MM.1S (cell line): ENCODE measurements at regions not wholly inside any gene's neighbourhood (a gene's known extent, or its start where the extent isn't known, plus 50 kb on each side); places are given as distances from the start of the nearest gene placed in this dataset.

Experiments used
- DNase-seq: peaks from one replicate; pipeline ENCODE4 v3.0.0-alpha.2; 2015
- H2AFZ ChIP-seq: fragments of 300-600 bp; sonication (generic); 2 replicates; pipeline ENCODE4 v1.6.0; 2016; ENCODE audit warnings: antibody characterized with exemption, low read length
- H3F3A ChIP-seq: fragments of 300-600 bp; sonication (generic); 2 replicates; pipeline ENCODE4 v1.6.1; 2016; ENCODE audit warnings: mild to moderate bottlenecking, antibody characterized with exemption, low read length, moderate library complexity, mixed read lengths; ENCODE audit not compliant: insufficient read depth
- H3K27ac ChIP-seq: fragments of 300-600 bp; sonication (generic); 2 replicates; pipeline ENCODE4 v1.5.1; 2016; ENCODE audit warnings: mild to moderate bottlenecking, low read length
- H3K27me3 ChIP-seq: fragments of 300-600 bp; sonication (generic); replicated peaks from 2 replicates; pipeline ENCODE4 v1.6.0; 2016; ENCODE audit warnings: low read length; ENCODE audit not compliant: insufficient read depth
- H3K36me3 ChIP-seq: fragments of 300-600 bp; sonication (generic); replicated peaks from 2 replicates; pipeline ENCODE4 v1.6.1; 2016; ENCODE audit warnings: mild to moderate bottlenecking, low read length, mixed read lengths; ENCODE audit not compliant: insufficient read depth
- H3K4me1 ChIP-seq: fragments of 300-600 bp; sonication (generic); 2 replicates; pipeline ENCODE4 v1.6.1; 2016; ENCODE audit warnings: low read length, mixed read lengths
- H3K4me2 ChIP-seq: fragments of 300-600 bp; sonication (generic); 2 replicates; pipeline ENCODE4 v1.6.0; 2016; ENCODE audit warnings: low read depth, low read length
- H3K4me3 ChIP-seq: fragments of 300-600 bp; sonication (generic); 2 replicates; pipeline ENCODE4 v1.5.1; 2016; ENCODE audit warnings: low read length, mixed read lengths
- H3K79me2 ChIP-seq: fragments of 300-600 bp; sonication (generic); 2 replicates; pipeline ENCODE4 v1.6.1; 2016; ENCODE audit warnings: mixed run types, low read length, mixed read lengths
- H3K9ac ChIP-seq: fragments of 300-600 bp; sonication (generic); 2 replicates; pipeline ENCODE4 v1.6.1; 2016; ENCODE audit warnings: low read length, mixed read lengths
- H3K9me2 ChIP-seq: fragments of 300-600 bp; sonication (generic); replicated peaks from 2 replicates; pipeline ENCODE4 v1.6.1; 2016; ENCODE audit warnings: mild to moderate bottlenecking, low read length, mixed read lengths; ENCODE audit not compliant: insufficient read depth
- H3K9me3 ChIP-seq: fragments of 300-600 bp; sonication (generic); replicated peaks from 2 replicates; pipeline ENCODE4 v1.6.1; 2016; ENCODE audit warnings: mild to moderate bottlenecking, low read length, mixed read lengths; ENCODE audit not compliant: insufficient read depth
- H4K20me1 ChIP-seq: fragments of 300-600 bp; sonication (generic); 2 replicates; pipeline ENCODE4 v1.6.1; 2016; ENCODE audit warnings: mild to moderate bottlenecking, low read length, moderate library complexity, mixed read lengths; ENCODE audit not compliant: insufficient read depth
- CTCF ChIP-seq: fragments of 300-600 bp; sonication (generic); IDR thresholded peaks from 2 replicates; pipeline ENCODE4 v1.5.1; 2016; ENCODE audit warnings: antibody characterized with exemption, low read length, mixed read lengths
- EZH2 ChIP-seq: fragments of 300-600 bp; sonication (generic); optimal IDR thresholded peaks from 2 replicates; pipeline ENCODE3; 2017; ENCODE audit warnings: low read depth, mild to moderate bottlenecking, antibody characterized with exemption, low read length, mixed read lengths
- EZH2phosphoT487 ChIP-seq: fragments of 300-600 bp; sonication (generic); IDR thresholded peaks from 2 replicates; pipeline ENCODE4 v1.6.1; 2018; ENCODE audit warnings: antibody characterized with exemption, low read length

- no peaks in the 10 kb centered on the region for H3F3A ChIP-seq
- no peaks in the 10 kb centered on the region for H3K27me3 ChIP-seq
- no peak overlapping the region for H3K4me3 ChIP-seq
- no peaks in the 10 kb centered on the region for H3K9me3 ChIP-seq
- no peaks in the 10 kb centered on the region for H3K36me3 ChIP-seq
- H3K4me2 ChIP-seq = no peak overlapping the region
- no peak overlapping the region for H3K9ac ChIP-seq
- H2AFZ ChIP-seq = no peak overlapping the region
- no peak for TF ChIP-seq EZH2
- TF ChIP-seq CTCF = no peak
- TF ChIP-seq EZH2phosphoT487 = no peak
- H3K4me1 ChIP-seq = no peaks in the 10 kb centered on the region
- no peaks in the 10 kb centered on the region for H4K20me1 ChIP-seq
- no peaks in the 10 kb centered on the region for H3K79me2 ChIP-seq
- H3K27ac ChIP-seq = no peak overlapping the region
- no peaks in the 10 kb centered on the region for H3K9me2 ChIP-seq
- DNase-seq = no peak
Measured at GRCh38 chr9:2363138-2363745, 258.3 kb upstream of the VLDLR start.

- H3K9me2 ChIP-seq = no peaks in the 10 kb centered on the region
- H3K9me3 ChIP-seq = no peaks in the 10 kb centered on the region
- TF ChIP-seq CTCF = no peak
- H3K4me3 ChIP-seq = no peak overlapping the region
- H3F3A ChIP-seq = no peaks in the 10 kb centered on the region
- no peaks in the 10 kb centered on the region for H3K79me2 ChIP-seq
- no peaks in the 10 kb centered on the region for H3K36me3 ChIP-seq
- no peaks in the 10 kb centered on the region for H3K27me3 ChIP-seq
- no peaks in the 10 kb centered on the region for H4K20me1 ChIP-seq
- no peak overlapping the region for H3K27ac ChIP-seq
- no peaks in the 10 kb centered on the region for H3K4me1 ChIP-seq
- DNase-seq = no peak
- no peak overlapping the region for H2AFZ ChIP-seq
- H3K4me2 ChIP-seq = no peak overlapping the region
- H3K9ac ChIP-seq = no peak overlapping the region
Measured at GRCh38 chr9:2363781-2364180, 257.8 kb upstream of the VLDLR start.

- Histone ChIP-seq H3K9me3 (no peaks in the 10 kb centered on the region), H3K4me1 (no peaks in the 10 kb centered on the region), H3K9me2 (no peaks in the 10 kb centered on the region), H3K36me3 (no peaks in the 10 kb centered on the region), H3K4me2 (no peak overlapping the region), H3K79me2 (no peaks in the 10 kb centered on the region), H2AFZ (no peak overlapping the region), H3K4me3 (no peak overlapping the region), H3K9ac (no peak overlapping the region), H3K27me3 (no peaks in the 10 kb centered on the region), H3K27ac (no peak overlapping the region), H4K20me1 (no peaks in the 10 kb centered on the region), H3F3A (no peaks in the 10 kb centered on the region)
- DNase-seq = no peak
- no peak for TF ChIP-seq CTCF
- TF ChIP-seq EZH2phosphoT487 = no peak
- no peak for TF ChIP-seq EZH2
Measured at GRCh38 chr9:2367970-2368369, 253.6 kb upstream of the VLDLR start.

GRCh38 chr9:2373648-2374047 lies 247.9 kb upstream of the VLDLR start:
- H4K20me1 ChIP-seq = no peaks in the 10 kb centered on the region
- H3K9me2 ChIP-seq = no peaks in the 10 kb centered on the region
- no peak overlapping the region for H2AFZ ChIP-seq
- no peak for DNase-seq
- H3K27me3 ChIP-seq = no peaks in the 10 kb centered on the region
- H3K4me1 ChIP-seq = no peaks in the 10 kb centered on the region
- H3K36me3 ChIP-seq = no peaks in the 10 kb centered on the region
- H3K27ac ChIP-seq = no peak overlapping the region
- H3K4me3 ChIP-seq = no peak overlapping the region
- no peak overlapping the region for H3K4me2 ChIP-seq
- no peaks in the 10 kb centered on the region for H3K9me3 ChIP-seq
- TF ChIP-seq EZH2phosphoT487 (no peak), CTCF (no peak), EZH2 (no peak)
- H3K9ac ChIP-seq = no peak overlapping the region
- H3K79me2 ChIP-seq = no peaks in the 10 kb centered on the region
- H3F3A ChIP-seq = no peaks in the 10 kb centered on the region
